Activated T-cell treated with anti-CD3 and anti-CD28 coated beads for 4 hours (primary cell): ENCODE measurements at regions not wholly inside any gene's neighbourhood (a gene's known extent, or its start where the extent isn't known, plus 50 kb on each side); places are given as distances from the start of the nearest gene placed in this dataset.
A peak's percentile ranks its signal among the peaks of the same experiment; 100 is the strongest.

ENCODE experiments used
- DNase-seq: peaks from one replicate; pipeline ENCODE4 v3.0.0-alpha.2; 2020

DNA sequence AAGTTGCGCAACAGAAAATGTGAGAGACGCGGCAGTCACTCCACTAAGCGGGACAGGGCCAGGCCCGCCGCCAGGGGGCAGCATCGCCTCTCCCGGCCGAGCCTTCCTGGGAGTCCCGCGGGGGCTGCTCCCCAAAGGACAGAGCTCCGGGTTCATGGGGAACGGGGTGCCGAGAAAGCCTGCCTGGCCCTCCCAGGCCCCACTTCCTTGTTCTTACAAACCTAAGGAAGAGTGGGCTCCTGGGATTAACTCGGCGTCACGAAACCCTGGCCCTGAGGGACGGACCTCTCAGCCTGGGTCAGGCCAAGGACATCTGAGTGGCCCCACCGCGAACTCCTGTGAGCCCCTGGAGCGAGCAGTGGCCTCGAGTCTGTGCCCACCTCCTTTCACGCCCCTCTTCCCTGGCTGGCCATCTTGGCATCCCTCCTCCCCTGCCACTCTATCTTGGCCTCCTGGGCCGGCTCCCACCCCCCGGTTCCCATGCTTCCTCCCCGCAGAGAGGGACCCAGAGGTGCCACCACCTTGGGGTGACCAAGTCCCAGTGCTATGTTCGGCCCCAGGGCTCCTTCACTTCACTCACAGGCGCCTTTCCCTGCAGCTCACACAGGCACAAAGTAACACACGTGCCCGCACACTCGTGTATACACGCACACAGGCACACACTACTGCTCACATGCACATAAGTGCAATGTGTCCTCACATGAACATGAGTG lies 99.9 kb upstream of the FGF3 start:
- peak; percentile 60 for DNase-seq

DNA sequence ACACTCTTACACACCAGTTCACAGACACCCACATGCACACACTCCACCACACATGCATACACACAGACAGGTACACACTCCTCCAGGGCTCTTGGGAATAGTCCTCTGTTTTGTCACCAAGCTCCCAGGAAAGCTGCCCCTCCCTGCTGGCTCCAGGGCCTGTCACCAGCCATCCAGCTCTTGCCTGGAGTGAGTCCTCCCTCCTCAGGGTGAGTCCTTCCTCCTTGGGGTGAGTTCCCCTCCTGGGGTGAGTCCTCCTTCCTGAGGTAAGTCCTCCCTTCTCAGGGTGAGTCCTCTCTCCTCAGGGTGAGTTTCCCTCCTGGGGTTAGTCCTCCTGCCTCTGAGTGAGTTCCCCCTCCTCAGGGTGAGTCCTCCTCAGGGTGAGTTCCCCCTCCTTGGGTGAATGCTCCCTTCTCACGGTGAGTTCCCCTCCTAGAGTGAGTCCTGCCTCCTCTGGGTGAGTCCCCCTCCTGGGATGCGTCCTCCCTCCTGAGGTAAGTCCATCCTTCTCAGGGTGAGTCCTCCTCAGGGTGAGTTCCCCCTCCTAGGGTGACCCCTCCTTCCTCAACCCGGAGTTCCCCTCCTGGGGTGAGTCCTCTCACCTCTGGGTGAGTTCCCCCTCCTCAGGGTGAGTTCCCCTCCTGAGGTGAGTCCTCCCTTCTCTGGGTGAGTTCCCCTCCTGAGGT lies 100.6 kb upstream of the FGF3 start:
- DNase-seq: no peak

DNA sequence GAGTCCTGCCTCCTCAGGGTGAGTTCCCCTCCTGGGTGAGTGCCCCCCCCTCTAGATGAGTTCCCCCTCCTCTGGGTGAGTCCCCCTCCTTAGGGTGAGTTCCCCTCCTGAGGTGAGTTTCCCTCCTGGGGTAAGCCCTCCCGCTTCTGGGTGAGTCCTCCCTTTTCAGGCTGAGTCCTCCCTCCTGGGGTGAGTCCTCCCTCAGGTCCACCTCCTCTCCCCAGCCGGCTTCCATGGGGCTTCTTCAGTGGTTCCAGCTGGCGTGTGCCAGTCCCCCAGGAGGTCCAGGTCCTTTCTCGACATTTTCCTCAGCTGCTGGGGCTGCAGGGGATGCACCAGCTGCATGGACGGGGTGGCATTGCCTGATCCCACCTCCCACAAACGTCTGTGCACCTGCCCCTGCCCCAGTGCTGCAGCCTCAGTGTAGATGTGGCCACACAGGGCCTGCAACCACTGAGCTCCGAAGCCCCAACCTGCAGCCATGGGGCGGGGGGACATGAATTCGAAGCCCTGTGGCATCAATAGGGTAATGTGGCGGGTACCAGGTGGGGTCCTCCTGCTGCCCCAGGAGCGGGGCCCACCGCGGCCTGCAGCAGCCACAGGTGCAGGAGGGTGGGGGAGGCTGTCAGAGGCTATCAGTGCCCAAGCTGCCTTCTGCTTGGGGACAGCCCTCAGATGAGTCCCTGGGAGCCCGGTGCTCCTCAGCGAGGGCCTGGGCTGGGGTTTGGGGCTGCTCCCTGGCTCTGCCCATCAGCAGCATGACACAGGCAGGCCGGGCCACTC lies 101.3 kb upstream of the FGF3 start:
- DNase-seq: no peak

DNA sequence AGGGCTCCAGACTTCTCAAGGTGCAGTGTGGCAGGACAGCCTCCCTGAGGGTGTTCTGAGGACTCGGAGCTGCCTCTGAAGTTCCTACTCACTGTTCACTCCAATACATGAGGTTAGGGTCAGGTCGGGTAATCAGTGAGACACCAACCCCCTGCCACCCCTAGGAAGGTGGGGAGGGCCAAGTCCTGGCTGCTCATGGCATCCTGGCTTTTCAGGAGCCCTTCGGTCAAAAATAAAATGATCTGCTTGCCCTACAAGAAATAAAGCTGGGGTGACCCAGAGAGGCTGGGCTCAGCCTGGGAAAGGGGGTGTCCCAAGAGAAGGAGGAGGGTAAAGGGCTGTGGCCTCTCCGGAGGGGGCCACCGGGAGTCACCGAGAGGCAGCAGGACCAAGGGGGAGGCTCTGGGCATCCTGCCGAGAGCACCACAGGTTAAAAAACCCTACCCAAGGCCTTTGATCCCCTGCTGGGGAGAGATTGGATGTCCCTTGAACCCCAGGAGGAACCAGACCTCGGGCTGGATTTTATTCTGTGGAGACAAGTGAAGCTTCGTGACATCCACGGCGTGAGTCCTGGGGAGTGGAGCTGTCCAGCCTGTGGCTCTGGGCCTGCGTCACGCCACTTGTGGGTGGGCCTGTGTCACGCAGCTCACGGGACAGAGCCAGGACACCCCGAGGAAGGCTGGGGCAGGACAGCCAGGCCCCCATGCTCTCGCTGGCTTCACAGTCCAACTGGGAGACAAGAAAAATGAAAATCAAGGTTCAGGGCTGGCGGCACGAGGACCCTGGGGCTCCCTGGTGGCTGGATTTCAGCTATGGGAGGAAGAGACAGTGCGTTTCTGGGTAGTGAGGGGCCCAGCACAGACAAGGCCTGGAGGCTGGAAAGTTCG lies 102.2 kb upstream of the FGF3 start:
- DNase-seq: no peak

DNA sequence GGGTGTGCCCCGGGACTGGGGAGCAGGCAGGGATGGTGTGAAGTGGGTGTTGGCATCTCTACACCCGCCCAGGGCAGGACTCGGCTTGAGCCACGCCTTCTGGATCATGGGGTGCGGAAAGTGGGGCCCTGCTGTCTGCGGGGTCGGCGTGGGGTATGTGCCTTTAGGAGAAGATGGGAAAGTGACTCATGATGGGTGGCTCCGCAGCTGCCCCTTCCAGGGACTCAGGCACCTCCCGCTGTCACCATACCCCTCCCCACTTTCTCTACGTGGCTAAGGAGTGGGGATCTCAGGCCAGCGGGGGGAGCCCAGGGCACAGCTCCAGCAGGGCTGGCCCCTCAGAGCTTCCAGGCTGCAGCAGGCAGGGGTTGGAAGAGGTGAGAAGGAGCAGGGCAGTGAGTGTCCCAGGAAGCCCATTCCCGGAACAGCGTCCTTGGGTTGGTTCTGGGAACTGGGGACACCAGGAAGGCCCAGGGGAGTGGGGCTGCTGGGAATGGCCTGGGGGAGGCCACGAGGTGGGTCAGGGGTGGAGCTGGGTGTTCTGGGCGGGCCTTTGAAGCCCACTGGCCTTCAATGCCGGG lies 102.9 kb upstream of the FGF3 start:
- no peak for DNase-seq

DNA sequence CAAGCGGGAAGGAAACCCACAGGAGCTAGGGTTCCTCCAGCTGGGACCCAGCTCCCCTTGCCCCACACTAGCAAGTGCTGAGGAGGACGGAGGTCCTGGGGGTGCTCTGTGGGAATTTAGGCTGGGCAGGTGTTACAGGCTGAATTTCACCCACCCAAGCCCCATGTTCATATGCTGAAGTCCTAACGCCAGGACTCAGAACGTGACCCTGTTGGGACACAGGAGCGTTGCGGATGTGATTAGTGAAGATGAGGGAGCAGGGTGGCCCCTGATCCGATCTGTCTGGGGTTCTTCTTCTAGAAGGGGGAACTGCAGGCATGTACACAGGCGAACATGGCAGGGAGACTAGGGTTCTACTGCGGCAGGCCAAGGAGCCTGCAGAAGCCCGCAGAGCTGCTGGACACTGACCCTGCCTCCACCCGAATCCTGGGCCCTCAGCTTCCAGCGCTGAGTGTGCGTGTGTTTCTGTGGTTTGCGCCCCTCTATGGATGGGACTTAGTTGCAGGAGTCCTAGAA lies 103.4 kb upstream of the FGF3 start:
- no peak for DNase-seq

DNA sequence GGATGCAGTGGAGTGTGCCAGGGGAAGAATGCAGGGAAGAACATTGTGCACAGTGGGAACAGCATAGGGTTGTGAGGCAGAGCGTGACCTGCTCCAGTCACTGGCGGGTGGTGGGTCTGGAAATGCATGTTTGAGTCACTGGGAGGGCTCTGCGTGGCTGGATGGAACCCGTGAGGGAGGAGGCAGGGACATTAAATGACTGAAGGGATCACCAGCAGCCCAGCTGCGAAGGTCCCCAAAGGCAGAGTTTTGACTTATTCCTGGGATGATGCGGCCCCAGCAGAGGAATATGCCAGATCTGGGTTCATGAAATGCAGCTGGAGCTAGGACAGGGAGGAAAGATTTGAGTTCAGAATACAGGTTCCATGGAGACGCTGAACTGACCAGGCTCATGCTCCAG lies 104.0 kb upstream of the FGF3 start:
- no peak for DNase-seq

DNA sequence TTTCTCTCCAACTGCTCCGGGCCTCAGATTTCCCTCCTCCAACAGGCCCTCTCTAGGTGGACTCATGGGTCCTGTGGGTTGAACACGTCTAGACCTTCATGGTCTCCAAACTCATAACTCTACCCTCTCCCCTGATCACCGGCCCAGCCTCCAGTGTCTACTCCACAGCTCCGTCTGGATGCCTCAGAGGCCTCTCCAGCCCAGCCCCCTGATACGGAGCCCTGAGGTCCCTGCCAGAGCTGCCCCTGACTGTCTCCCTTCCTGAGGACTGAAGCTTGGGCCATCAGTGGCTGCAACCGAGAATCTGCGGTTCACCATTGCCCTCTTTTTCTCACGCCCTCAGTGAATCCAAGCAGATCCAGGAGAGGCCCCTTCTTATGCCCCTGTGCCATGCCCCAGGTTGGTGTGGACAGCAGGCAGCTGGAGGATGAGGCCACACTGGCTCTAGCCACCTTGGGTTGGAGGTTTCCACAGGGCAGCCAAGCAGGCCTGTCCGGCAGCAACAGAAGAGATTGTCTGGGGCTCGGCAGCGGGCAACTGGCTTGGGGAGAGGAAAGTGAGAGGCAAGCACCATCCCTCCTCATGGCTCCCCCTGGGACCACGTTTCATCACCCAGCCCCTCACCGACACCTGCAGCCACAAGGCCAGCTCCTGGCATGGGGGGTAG lies 104.6 kb upstream of the FGF3 start:
- DNase-seq: no peak

DNA sequence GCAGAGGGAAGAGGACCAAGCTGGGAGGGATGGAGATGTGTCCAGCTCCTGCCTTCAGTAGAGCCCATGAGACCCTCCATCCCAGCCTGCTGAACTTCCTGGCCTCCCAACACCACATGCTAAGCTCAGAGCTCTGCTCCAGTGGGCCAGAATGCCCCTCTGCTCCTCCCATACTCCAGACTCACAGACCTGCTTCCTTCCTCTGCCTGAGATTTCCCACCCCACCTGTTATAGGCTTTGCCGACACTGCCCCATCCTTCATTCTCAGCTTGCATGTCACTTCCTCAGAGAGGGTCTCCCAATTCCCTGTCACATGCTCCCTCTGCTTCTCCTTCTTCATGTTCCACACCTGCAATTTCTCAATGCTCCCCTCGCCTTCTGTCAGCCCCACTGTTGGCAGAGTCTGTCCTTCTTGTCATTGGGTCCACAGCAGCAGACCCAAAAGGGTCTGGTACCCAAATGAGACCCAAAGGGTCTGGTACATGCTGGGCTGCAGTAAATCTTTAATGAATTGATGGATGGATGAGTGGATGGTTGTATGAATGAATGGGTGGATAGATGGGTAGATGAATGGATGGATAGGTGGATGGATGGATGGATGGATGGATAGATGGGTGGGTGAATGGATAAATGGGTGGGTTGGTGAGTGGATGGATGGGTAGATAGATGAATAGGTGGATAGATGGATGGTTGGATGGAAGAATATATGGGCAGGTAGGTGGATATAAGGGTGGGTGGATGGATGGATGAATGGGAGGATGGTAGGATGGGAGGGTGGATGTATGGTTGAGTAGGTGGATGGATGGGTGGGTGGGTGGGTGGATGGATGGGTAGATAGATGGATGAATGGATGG lies 105.3 kb upstream of the FGF3 start:
- no peak for DNase-seq

DNA sequence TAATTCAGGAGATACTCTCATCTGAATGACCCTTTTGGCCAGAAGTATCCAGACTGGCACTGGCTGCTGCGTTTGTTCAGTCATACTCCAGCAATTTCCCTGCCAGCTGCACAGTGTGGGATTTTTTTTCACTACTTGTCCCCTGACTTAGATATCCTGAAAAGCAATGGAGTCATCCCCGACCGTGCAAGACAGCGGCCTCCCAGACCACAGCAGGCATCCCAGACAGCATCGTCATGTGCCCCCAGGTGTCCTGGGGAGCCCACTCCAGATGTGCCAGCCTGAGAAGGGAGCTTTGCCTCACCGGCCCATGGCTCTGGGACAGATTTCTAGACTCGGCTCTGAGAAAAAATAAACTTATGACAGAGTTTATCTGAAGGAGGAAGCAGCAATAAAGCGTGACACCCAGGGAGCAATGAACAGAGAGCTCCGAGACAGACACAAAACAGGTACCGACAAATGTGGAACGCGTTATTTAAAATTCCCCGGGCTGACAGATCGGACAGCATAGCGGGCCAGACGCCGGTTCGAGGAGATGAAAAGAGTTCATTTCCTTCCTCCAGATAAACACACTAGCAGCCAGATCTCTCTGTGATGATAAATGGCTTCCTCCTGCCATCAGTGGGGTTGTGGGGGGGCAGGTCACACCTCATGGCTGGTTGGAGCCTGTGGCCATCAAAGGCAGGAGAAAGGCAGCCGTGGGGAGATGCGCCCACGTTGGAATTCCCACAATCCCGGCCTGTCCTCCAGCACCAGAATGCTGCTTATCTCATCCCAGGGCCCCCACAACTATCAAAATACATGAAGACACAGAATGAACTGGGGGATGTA lies 106.4 kb upstream of the FGF3 start:
- DNase-seq: no peak

DNA sequence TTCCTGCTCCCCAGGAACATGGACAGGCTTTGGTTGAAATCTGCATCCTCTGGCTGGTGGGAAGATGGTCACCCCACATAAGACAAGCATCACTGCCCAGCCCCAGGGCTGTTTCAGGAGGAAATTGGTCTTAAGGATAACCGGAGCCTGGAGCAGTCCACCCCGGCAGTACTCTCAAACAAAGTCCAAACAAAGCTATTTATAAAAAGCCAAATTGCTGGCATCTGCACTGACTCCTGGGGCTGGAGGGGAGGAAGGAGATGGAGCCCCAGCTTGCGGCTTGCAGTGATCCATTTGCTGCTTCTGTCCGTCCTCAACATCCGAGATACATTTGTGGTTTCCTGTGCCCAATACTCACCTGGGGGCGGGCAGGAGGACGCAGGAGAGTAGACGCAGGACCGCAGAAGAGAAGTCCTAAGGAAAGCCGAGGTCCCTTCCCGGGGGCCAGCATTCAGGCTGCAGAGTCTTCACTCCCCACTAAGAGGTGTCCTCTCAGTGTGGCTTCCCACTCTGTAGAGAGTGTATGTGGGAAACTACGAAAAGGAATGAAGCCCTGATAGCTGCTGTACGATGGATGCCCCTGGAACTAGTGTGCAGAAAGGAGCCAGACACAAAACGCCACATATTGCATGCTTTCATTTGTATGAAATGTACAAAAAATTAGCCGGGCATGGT lies 107.3 kb upstream of the FGF3 start:
- DNase-seq: no peak

DNA sequence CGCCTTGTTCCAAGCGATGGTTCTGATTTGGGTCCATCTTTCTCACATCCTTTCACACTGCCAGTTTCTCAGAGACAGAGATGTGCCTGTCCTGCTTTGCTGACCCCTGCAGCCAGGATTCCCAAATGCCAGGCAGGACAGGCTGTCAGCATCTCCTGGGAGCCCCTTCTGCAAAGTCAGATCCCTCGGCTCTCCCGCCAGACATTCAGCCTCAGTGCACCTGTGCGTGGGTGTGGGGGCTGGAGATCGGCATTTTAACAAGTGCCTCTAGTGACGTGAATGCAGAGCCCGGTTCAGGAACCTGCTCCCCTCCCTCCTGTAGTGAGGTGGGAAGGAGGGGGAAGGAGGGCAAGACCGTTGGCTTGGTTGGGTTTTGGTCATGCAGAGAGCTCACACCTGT lies 108.9 kb upstream of the FGF3 start:
- DNase-seq: no peak

DNA sequence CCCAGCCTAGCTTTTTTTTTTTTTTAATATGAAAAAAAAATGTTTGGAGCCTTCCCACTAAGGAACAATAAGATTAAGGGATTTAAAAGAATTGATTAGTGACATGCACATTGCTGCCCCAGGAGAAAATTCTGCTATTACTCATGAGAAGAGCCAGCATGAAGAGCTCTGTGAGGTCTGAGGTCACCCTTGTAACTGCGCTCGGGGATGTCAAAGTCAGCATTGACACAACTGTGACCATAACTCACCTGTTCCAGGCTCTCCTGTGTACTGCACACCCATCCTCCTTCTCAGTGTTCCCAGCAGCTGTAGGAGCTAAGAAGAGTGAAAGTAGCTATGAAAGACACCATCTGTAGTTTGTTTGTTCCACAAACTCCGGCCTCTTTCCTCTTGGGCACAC lies 109.8 kb upstream of the FGF3 start:
- no peak for DNase-seq

DNA sequence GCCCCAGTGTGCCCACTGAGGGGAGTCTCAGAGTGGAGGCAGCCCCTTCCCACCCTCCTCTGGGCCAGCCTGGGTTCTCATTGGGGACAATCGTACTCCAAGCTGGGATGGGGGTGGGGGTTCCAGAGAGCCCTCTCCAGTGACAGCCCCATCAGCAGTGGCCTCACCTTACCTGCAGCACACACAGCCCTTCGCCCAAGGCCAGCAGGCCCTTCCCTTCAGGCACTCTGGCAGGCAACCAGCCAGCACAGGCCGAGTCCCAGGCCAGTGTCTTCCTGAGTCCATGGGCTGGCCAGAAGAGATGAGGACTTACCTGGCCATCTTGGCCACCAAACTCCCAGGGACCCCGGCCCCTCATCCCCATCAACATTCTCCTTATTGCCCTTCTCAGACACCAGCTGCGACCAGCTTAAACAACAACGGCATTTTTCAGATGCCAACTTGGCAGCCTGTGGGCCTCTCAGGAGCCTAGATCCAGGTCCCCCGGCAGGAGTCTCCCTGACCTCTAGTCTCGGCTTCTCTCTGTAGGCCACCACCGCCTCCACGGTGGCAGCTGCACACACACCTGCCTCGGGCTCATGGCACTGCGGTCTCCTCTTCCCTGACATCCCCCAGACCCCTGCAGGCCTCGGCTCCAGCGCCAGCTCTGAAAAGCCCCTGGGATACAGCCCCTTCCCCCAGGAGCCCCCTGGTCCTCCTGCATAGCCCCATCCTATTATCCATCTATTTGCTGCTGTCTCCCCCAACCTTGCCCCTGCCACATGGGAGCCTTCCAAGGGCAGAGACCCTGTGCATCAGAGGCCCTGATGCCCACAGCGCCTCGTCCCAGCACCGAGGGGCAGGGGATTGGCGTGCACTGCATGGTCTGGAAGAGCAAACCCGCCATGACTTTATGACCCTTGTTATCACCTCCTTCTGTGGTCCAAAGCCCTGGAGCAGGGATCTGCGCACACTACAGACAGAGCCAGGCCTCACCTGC lies 111.2 kb upstream of the FGF3 start:
- DNase-seq: no peak

DNA sequence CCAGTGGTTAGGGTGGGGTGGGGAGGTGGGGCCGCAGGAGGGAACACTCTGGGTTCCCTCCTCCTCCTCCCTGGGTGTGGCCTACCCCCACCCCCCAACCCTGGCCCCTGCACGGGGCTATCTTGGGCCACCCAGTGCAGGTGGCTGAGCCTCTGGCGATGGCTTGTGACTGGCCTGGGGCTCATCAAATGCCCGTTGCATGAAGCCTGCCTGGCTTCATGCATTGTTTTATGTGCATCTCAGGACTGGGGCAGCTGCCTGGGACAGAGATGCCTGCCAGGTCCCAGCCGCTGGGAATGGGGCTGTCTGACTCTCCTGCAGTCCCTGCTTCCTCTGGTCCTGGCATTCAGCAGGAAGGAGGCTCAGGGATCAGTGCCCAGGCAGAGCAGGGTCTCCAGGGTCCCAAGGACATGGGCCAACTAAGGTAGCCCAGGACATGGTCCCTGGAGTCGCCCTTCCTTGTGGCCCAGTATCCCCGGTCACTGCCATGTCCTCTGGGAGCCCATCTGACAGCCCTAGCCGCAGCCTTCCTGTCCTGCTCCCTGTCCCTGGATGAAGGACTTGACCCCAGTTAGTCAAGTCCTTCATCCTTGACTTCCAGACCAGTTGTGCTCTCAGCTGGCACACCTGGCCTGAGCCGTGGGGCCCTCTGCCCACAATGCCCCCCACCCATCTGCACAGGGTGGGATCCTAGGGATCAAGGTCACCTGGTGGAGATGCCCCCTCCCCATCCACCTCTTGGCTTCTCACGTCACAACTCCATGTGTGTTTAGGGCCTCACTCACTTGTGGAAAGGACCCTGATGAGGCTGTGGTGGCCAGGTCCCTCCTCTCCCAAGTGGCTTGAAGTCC lies 112.1 kb upstream of the FGF3 start:
- no peak for DNase-seq

DNA sequence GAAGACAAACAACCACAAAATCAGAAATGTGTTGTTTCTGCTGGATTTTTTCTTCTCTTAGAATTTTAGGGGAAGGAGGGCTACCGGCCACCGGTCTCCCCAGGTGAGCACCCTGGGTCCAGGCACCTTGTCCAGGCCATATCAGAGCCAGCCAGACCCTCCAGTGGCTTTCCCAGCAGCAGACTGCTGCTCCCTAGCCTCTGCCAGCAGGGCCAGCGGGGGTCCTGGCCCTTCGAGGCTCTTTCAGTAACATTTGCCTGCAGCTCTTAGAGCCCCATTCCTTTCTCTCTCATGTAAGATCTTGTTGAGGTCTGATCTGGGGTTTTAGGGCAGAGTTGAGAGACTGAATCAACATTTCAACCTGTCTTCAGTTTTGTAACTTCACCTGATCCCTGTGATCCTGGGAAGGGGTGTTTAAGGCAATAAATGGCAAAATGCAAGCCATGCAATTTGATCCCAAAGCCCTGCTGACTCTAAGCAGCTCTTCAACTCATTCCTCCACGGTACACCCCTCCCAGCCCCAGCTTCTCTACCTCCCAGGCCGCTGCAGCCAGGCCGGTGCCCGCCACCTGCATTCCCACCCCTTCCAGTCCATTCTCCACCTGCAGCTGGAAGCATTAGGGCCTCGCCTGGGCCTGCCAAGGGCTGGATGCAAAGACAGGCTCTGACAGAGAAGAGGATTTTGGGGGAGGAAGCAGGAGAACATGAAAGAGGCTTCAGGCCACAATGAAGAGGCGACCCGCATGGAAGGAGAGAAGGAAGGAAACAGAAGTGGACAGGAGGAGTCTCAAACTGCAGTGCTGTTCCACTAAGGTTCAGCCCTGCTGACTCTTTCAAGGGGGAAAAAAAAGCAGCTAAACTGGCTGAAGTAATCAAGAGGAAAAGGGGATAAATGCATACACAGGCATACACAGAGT lies 113.0 kb upstream of the FGF3 start:
- DNase-seq: no peak
